H1 (cell line): ENCODE measurements at regions not wholly inside any gene's neighbourhood (a gene's known extent, or its start where the extent isn't known, plus 50 kb on each side); places are given as distances from the start of the nearest gene placed in this dataset.

Experiments
- CTCF ChIP-seq, 3 experiments: IDR thresholded peaks; 1 replicate in 2 of 3; 2 replicates in 1 of 3; pipeline versions ENCODE4 v1.5.1 to v1.6.1; 2011; ENCODE audit warnings: low read length in 3 of 3, mild to moderate bottlenecking in 3 of 3, inconsistent platforms in 2 of 3, low read depth in 1 of 3, moderate library complexity in 1 of 3; ENCODE audit not compliant: insufficient read depth in 1 of 3; ENCODE audit errors: control extremely low read depth in 1 of 3
- FOSL1 ChIP-seq: IDR thresholded peaks from 2 replicates; pipeline ENCODE4 v1.6.1; 2011; ENCODE audit warnings: mild to moderate bottlenecking, low read depth, low read length, moderate library complexity; ENCODE audit not compliant: insufficient read depth
- GTF2F1 ChIP-seq: IDR thresholded peaks from 2 replicates; pipeline ENCODE4 v1.6.1; 2012; ENCODE audit warnings: low read depth, low read length, improper control_type of control experiment, borderline replicate concordance
- JUND ChIP-seq: IDR thresholded peaks from 2 replicates; pipeline ENCODE4 v1.6.1; 2011; ENCODE audit warnings: mild to moderate bottlenecking, improper control_type of control experiment, low read length
- MAX ChIP-seq: IDR thresholded peaks from 2 replicates; pipeline ENCODE4 v1.6.1; 2012; ENCODE audit warnings: inconsistent platforms
- NANOG ChIP-seq: IDR thresholded peaks from 2 replicates; pipeline ENCODE4 v1.6.1; 2011; ENCODE audit warnings: low read length, low read depth, mild to moderate bottlenecking, inconsistent platforms; ENCODE audit not compliant: insufficient read depth, poor library complexity, severe bottlenecking
- POLR2A ChIP-seq, 2 experiments: IDR thresholded peaks; 1 replicate in 1 of 2; 2 replicates in 1 of 2; pipeline ENCODE4 v1.6.1; 2011; ENCODE audit warnings: low read depth in 2 of 2, low read length in 2 of 2, mild to moderate bottlenecking in 2 of 2; ENCODE audit errors: control extremely low read depth in 1 of 2
- RAD21 ChIP-seq, 2 experiments: IDR thresholded peaks in 1 of 2; conservative IDR thresholded peaks in 1 of 2; 2 replicates each; pipeline ENCODE4 v1.6.1; 2011; ENCODE audit warnings: low read depth in 2 of 2, low read length in 2 of 2, improper control_type of control experiment in 1 of 2, inconsistent platforms in 1 of 2, mild to moderate bottlenecking in 1 of 2, moderate library complexity in 1 of 2
- RFX5 ChIP-seq: IDR thresholded peaks from 2 replicates; pipeline ENCODE4 v1.6.1; 2011; ENCODE audit warnings: low read depth, low read length, improper control_type of control experiment, borderline replicate concordance
- SAP30 ChIP-seq: fragments of 300-600 bp; sonication (generic); IDR thresholded peaks from 2 replicates; pipeline ENCODE4 v1.7.1; 2012; ENCODE audit warnings: low read length, moderate library complexity, mild to moderate bottlenecking, inconsistent platforms; ENCODE audit not compliant: insufficient read depth, insufficient replicate concordance
- SIN3A ChIP-seq, 2 experiments: IDR thresholded peaks in 1 of 2; conservative IDR thresholded peaks in 1 of 2; 2 replicates each; pipeline ENCODE4 v1.6.1; 2011 to 2012; ENCODE audit warnings: low read length in 2 of 2, improper control_type of control experiment in 1 of 2, low read depth in 1 of 2, mild to moderate bottlenecking in 1 of 2
- SIRT6 ChIP-seq: IDR thresholded peaks from one replicate; pipeline ENCODE4 v1.7.1; 2012; ENCODE audit warnings: low read length, inconsistent platforms
- USF2 ChIP-seq: IDR thresholded peaks from 2 replicates; pipeline ENCODE4 v1.6.1; 2011; ENCODE audit warnings: low read length, improper control_type of control experiment
- ZNF274 ChIP-seq: IDR thresholded peaks from 2 replicates; pipeline ENCODE4 v1.7.0; 2012; ENCODE audit warnings: low read length, borderline replicate concordance; ENCODE audit errors: extremely low read depth

- TF ChIP-seq JUND (no peak), CTCF (IDR thresholded peaks at IDR 0.05; ENCODE audit: control extremely low read depth in 1 of 3, insufficient read depth in 1 of 3, low read depth in 1 of 3, low read length in 3 of 3) (peak in 2 of 3 experiments; percentile 27; a peak in 2 of 4 replicates), RAD21 (IDR thresholded peaks at IDR 0.05 in 1 of 2, conservative IDR thresholded peaks at IDR 0.05 in 1 of 2; ENCODE audit: low read depth in 2 of 2, low read length in 2 of 2) (peak; percentile 63 to 76), SIRT6 (no peak), MAX (no peak), USF2 (no peak), GTF2F1 (no peak), POLR2A (IDR thresholded peaks at IDR 0.05; ENCODE audit: control extremely low read depth in 1 of 2, low read depth in 2 of 2, low read length in 2 of 2) (no peak), RFX5 (no peak), FOSL1 (no peak), ZNF274 (no peak), SAP30 (no peak), SIN3A (conservative IDR thresholded peaks at IDR 0.05 in 1 of 2, IDR thresholded peaks at IDR 0.05 in 1 of 2; ENCODE audit: low read depth in 1 of 2, low read length in 2 of 2) (no peak), NANOG (no peak)
Measured at GRCh38 chr3:75001330-75001729, 386.9 kb upstream of the CNTN3 start.
